CD14-positive monocyte (primary cell): ENCODE measurements at regions not wholly inside any gene's neighbourhood (a gene's known extent, or its start where the extent isn't known, plus 50 kb on each side); places are given as distances from the start of the nearest gene placed in this dataset.
"Not testable (repeated sequence)": the region's sequence is repeated elsewhere in the genome, so short reads cannot be mapped to it uniquely, and the experiment has no call there.

Experiments used
- DNase-seq, 3 donors: peaks; one replicate each; pipeline ENCODE4 v3.0.0-alpha.2; 2011 to 2022
- H2AFZ ChIP-seq: 2 replicates; pipeline ENCODE4 v1.6.0; 2012; ENCODE audit warnings: mild to moderate bottlenecking, low read depth, low read length, inconsistent platforms; ENCODE audit not compliant: insufficient read depth, poor library complexity, severe bottlenecking
- H3K27ac ChIP-seq, 2 donors: 1 replicate in 1 of 2; 2 replicates in 1 of 2; pipeline ENCODE4 v1.5.1; 2012 to 2013; ENCODE audit warnings: low read length in 2 of 2, control low read depth in 1 of 2, inconsistent platforms in 1 of 2, low read depth in 1 of 2, mild to moderate bottlenecking in 1 of 2
- H3K27me3 ChIP-seq, 2 donors: one replicate each; pipeline versions ENCODE4 v1.6.0 to v1.6.1; 2011 to 2013; ENCODE audit warnings: low read length in 2 of 2; ENCODE audit not compliant: control insufficient read depth in 2 of 2, insufficient read depth in 2 of 2
- H3K36me3 ChIP-seq, 2 donors: replicated peaks in 1 of 2; 1 replicate in 1 of 2; 2 replicates in 1 of 2; pipeline versions ENCODE4 v1.5.1 to v1.6.1; 2012 to 2013; ENCODE audit warnings: low read length in 2 of 2, control low read depth in 1 of 2, inconsistent platforms in 1 of 2, mild to moderate bottlenecking in 1 of 2; ENCODE audit not compliant: insufficient read depth in 2 of 2, control insufficient read depth in 1 of 2
- H3K4me1 ChIP-seq, 2 donors: 1 replicate in 1 of 2; 2 replicates in 1 of 2; pipeline versions ENCODE4 v1.5.1 to v1.6.1; 2012 to 2013; ENCODE audit warnings: low read length in 2 of 2, control low read depth in 1 of 2, inconsistent platforms in 1 of 2, mild to moderate bottlenecking in 1 of 2, moderate library complexity in 1 of 2; ENCODE audit not compliant: insufficient read depth in 2 of 2, control insufficient read depth in 1 of 2
- H3K4me2 ChIP-seq: replicated peaks from 2 replicates; pipeline ENCODE3; 2012; ENCODE audit warnings: low read length, moderate library complexity, mild to moderate bottlenecking; ENCODE audit not compliant: poor library complexity, severe bottlenecking; ENCODE audit errors: extremely low read depth
- H3K4me3 ChIP-seq, 3 experiments: fragments of 200-600 bp in 1 of 3; sonication (generic) in 1 of 3; replicated peaks in 1 of 3; 1 replicate in 2 of 3; 2 replicates in 1 of 3; pipeline ENCODE4 v1.5.1; 2011 to 2013; ENCODE audit warnings: low read length in 3 of 3, mild to moderate bottlenecking in 3 of 3, control low read depth in 2 of 3, low read depth in 2 of 3, inconsistent platforms in 1 of 3, moderate library complexity in 1 of 3
- H3K79me2 ChIP-seq: 2 replicates; pipeline ENCODE4 v1.6.0; 2012; ENCODE audit warnings: mild to moderate bottlenecking, control low read depth, inconsistent platforms, low read length, moderate library complexity; ENCODE audit not compliant: insufficient read depth
- H3K9ac ChIP-seq: 2 replicates; pipeline ENCODE4 v1.6.0; 2017; ENCODE audit warnings: low read length, mild to moderate bottlenecking; ENCODE audit not compliant: insufficient read depth, poor library complexity, severe bottlenecking
- H3K9me3 ChIP-seq, 2 donors: replicated peaks in 1 of 2; 1 replicate in 1 of 2; 2 replicates in 1 of 2; pipeline versions ENCODE4 v1.5.1 to v1.6.1; 2012 to 2013; ENCODE audit warnings: low read length in 2 of 2, control low read depth in 1 of 2; ENCODE audit not compliant: control insufficient read depth in 1 of 2, insufficient read depth in 1 of 2
- H4K20me1 ChIP-seq: 2 replicates; pipeline ENCODE4 v1.6.0; 2012; ENCODE audit warnings: mild to moderate bottlenecking, low read length, control low read depth, moderate library complexity; ENCODE audit not compliant: insufficient read depth
- H3K27ac Mint-ChIP-seq, 7 donors: one replicate each; pipeline ENCODE4 v1.8.0; 2020; ENCODE audit warnings: mild to moderate bottlenecking in 7 of 7, mixed read lengths in 7 of 7, moderate library complexity in 6 of 7, inconsistent platforms in 2 of 7
- H3K27me3 Mint-ChIP-seq, 3 donors: one replicate each; pipeline ENCODE4 v1.8.0; 2021 to 2022; ENCODE audit warnings: low read depth in 3 of 3, mild to moderate bottlenecking in 3 of 3, mixed read lengths in 3 of 3, moderate library complexity in 3 of 3, inconsistent platforms in 1 of 3
- H3K36me3 Mint-ChIP-seq, 2 donors: one replicate each; pipeline ENCODE4 v1.8.0; 2020; ENCODE audit warnings: mixed read lengths in 2 of 2, inconsistent platforms in 1 of 2, mild to moderate bottlenecking in 1 of 2
- H3K4me1 Mint-ChIP-seq: one replicate; pipeline ENCODE4 v1.8.0; 2020; ENCODE audit warnings: mild to moderate bottlenecking, mixed read lengths
- H3K4me3 Mint-ChIP-seq, 2 donors: one replicate each; pipeline ENCODE4 v1.8.0; 2020; ENCODE audit warnings: mild to moderate bottlenecking in 2 of 2, mixed read lengths in 2 of 2, moderate library complexity in 1 of 2
- H3K9me3 Mint-ChIP-seq, 7 donors: one replicate each; pipeline ENCODE4 v1.8.0; 2020 to 2022; ENCODE audit warnings: mixed read lengths in 7 of 7, mild to moderate bottlenecking in 6 of 7, moderate library complexity in 6 of 7, inconsistent platforms in 2 of 7
- CTCF ChIP-seq: fragments of 200-600 bp; IDR thresholded peaks from one replicate; pipeline ENCODE4 v1.8.0; 2022; ENCODE audit warnings: antibody characterized with exemption, mild to moderate bottlenecking
- WGBS: methylation state at CpG from one replicate; pipeline ENCODE4 v1.1.5; 2013; ENCODE audit warnings: missing lambda C conversion rate; ENCODE audit not compliant: insufficient coverage; 5-methylcytosine and 5-hydroxymethylcytosine counted together
- intact Hi-C, 2 donors: fragments of 100-400 bp; cut with micrococcal nuclease; formaldehyde crosslinking; loops; one replicate each; pipeline versions ENCODE4 v1.15.0 to v1.15.1; 2023

GRCh38 chr14:87254331-87254874 lies 738.6 kb downstream of the GALC start:
- Histone ChIP-seq H3K4me1 (no peaks in the 10 kb centered on the region), H3K4me2 (no peak overlapping the region), H3K9me3 (peaks cover 13 to 15% of the 10 kb centered on the region in 2 donors), H2AFZ (no peak overlapping the region), H3K4me3 (no peak overlapping the region), H3K27ac (no peak overlapping the region), H3K27me3 (no peaks in the 10 kb centered on the region), H3K9ac (no peak overlapping the region), H3K36me3 (no peaks in the 10 kb centered on the region), H4K20me1 (no peaks in the 10 kb centered on the region), H3K79me2 (no peaks in the 10 kb centered on the region)
- no peak for TF ChIP-seq CTCF
- Mint-ChIP-seq H3K36me3 (no peaks in the 10 kb centered on the region), H3K4me1 (no peaks in the 10 kb centered on the region), H3K27ac (no peak overlapping the region), H3K9me3 (peaks cover 2 to 18% (median 9%) of the 10 kb centered on the region in 7 donors), H3K4me3 (no peak overlapping the region), H3K27me3 (no peaks in the 10 kb centered on the region)
- DNase-seq: no peak
- intact Hi-C loops: no loop called here
- 90% methylated on average over 2 of the region's 4 CpGs for WGBS

- H3K27me3 ChIP-seq, H3K27ac Mint-ChIP-seq, H3K27ac ChIP-seq, H3K4me2 ChIP-seq, H2AFZ ChIP-seq, H3K36me3 ChIP-seq, DNase-seq, H3K9ac ChIP-seq, H3K79me2 ChIP-seq, H3K4me3 ChIP-seq, H3K27me3 Mint-ChIP-seq, H4K20me1 ChIP-seq, H3K4me1 ChIP-seq, intact Hi-C loops, H3K36me3 Mint-ChIP-seq, H3K4me3 Mint-ChIP-seq, H3K4me1 Mint-ChIP-seq: not testable (repeated sequence)
- H3K9me3 ChIP-seq: peaks cover 10 to 14% of the 10 kb centered on the region in 2 donors
- WGBS: 83% methylated on average over 3 of the region's 3 CpGs
- peaks cover 0 to 18% (median 8%) of the 10 kb centered on the region in 7 donors for H3K9me3 Mint-ChIP-seq
Measured at GRCh38 chr14:87253791-87254190, 739.2 kb downstream of the GALC start.
